TTC549 (cell line): ENCODE measurements at regions not wholly inside any gene's neighbourhood (a gene's known extent, or its start where the extent isn't known, plus 50 kb on each side); places are given as distances from the start of the nearest gene placed in this dataset.
A peak's percentile ranks its signal among the peaks of the same experiment; 100 is the strongest.

Source experiments
- FAIRE-seq: peaks from 2 replicates; lab custom pipeline; 2012; peaks lifted over from hg19 to GRCh38; lab: Jason Lieb, UNC

- no peak for FAIRE-seq
These were observed 237.7 kb upstream of the DACH1 start for GRCh38 chr13:72104656-72105180.

GRCh38 chr13:72101768-72102400 lies 234.9 kb upstream of the DACH1 start:
- FAIRE-seq = no peak

- FAIRE-seq = no peak
These were observed 233.3 kb upstream of the DACH1 start for GRCh38 chr13:72100339-72100738.

- no peak for FAIRE-seq
These were observed 230.6 kb upstream of the DACH1 start for GRCh38 chr13:72097568-72097967.

GRCh38 chr13:72093262-72093661 lies 226.3 kb upstream of the DACH1 start:
- FAIRE-seq = no peak

GRCh38 chr13:72074663-72075062 lies 207.7 kb upstream of the DACH1 start:
- FAIRE-seq = no peak

GRCh38 chr13:72072261-72072660 lies 205.3 kb upstream of the DACH1 start:
- FAIRE-seq = no peak

- FAIRE-seq = no peak
These were observed 204.7 kb upstream of the DACH1 start for GRCh38 chr13:72071713-72072112.

- FAIRE-seq = no peak
These were observed 195.6 kb upstream of the DACH1 start for GRCh38 chr13:72062566-72062965.

GRCh38 chr13:72061613-72062012 lies 194.6 kb upstream of the DACH1 start:
- no peak for FAIRE-seq

- no peak for FAIRE-seq
These were observed 183.2 kb upstream of the DACH1 start for GRCh38 chr13:72050251-72050650.

GRCh38 chr13:72043366-72043765 lies 176.4 kb upstream of the DACH1 start:
- no peak for FAIRE-seq

GRCh38 chr13:72041165-72041564 lies 174.2 kb upstream of the DACH1 start:
- FAIRE-seq = no peak

- FAIRE-seq = no peak
These were observed 172.1 kb upstream of the DACH1 start for GRCh38 chr13:72039126-72039525.

GRCh38 chr13:72029981-72030380 lies 163.0 kb upstream of the DACH1 start:
- no peak for FAIRE-seq

- FAIRE-seq = no peak
These were observed 158.8 kb upstream of the DACH1 start for GRCh38 chr13:72025836-72026235.

GRCh38 chr13:72023895-72024294 lies 156.9 kb upstream of the DACH1 start:
- no peak for FAIRE-seq

GRCh38 chr13:72005455-72005854 lies 138.5 kb upstream of the DACH1 start:
- FAIRE-seq = no peak

GRCh38 chr13:72004784-72005374 lies 137.9 kb upstream of the DACH1 start:
- FAIRE-seq = no peak

GRCh38 chr13:72004246-72004645 lies 137.2 kb upstream of the DACH1 start:
- FAIRE-seq = no peak

- FAIRE-seq = peak; percentile 96
These were observed 131.2 kb upstream of the DACH1 start for GRCh38 chr13:71998223-71998622.

- FAIRE-seq = no peak
These were observed 112.6 kb upstream of the DACH1 start for GRCh38 chr13:71979616-71980015.

- FAIRE-seq = no peak
These were observed 110.0 kb upstream of the DACH1 start for GRCh38 chr13:71977028-71977427.

GRCh38 chr13:71967990-71968389 lies 101.0 kb upstream of the DACH1 start:
- no peak for FAIRE-seq
